ENCODE measurements at regions not wholly inside any gene's neighbourhood (a gene's known extent, or its start where the extent isn't known, plus 50 kb on each side); places are given as distances from the start of the nearest gene placed in this dataset.

GRCh38 chr12:3351731-3352130 is 139.3 kb upstream of the PRMT8 start:
- TF ChIP-seq NFRKB (IDR thresholded peaks at IDR 0.05) (no peak), FOXA1 (IDR thresholded peaks at IDR 0.05) (no peak), PKNOX1 (IDR thresholded peaks at IDR 0.05) (no peak), HDGF (IDR thresholded peaks at IDR 0.05; ENCODE audit: borderline replicate concordance) (no peak), SUZ12 (IDR thresholded peaks at IDR 0.05) (no peak), ZNF384 (IDR thresholded peaks at IDR 0.05) (no peak), ARNT (IDR thresholded peaks at IDR 0.05) (no peak), LEF1 (IDR thresholded peaks at IDR 0.05; ENCODE audit: borderline replicate concordance) (no peak), FOXK2 (IDR thresholded peaks at IDR 0.05) (no peak), BHLHE40 (IDR thresholded peaks at IDR 0.05; ENCODE audit: borderline replicate concordance) (no peak), CTBP1 (IDR thresholded peaks at IDR 0.05; ENCODE audit: borderline replicate concordance) (no peak), L3MBTL2 (conservative IDR thresholded peaks at IDR 0.05) (no peak), SP1 (IDR thresholded peaks at IDR 0.05) (no peak), ELF4 (IDR thresholded peaks at IDR 0.05) (no peak)
- ChIA-PET POLR2A (interaction anchor here (1.1 kb wide), 1 partner anchor 14 kb away, joined by 3 read pairs; no protein-coding TSS in a partner anchor), CTCF (interaction anchor here (0.6 kb wide), 1 partner anchor 371 kb away, joined by 3 read pairs; no protein-coding TSS in a partner anchor)
- no peak for DNase-seq (ENCODE audit: extremely low spot score)

GRCh38 chr12:3352230-3352629 is 138.8 kb upstream of the PRMT8 start:
- TF ChIP-seq PKNOX1 (IDR thresholded peaks at IDR 0.05) (no peak), LEF1 (IDR thresholded peaks at IDR 0.05; ENCODE audit: borderline replicate concordance) (no peak), HDGF (IDR thresholded peaks at IDR 0.05; ENCODE audit: borderline replicate concordance) (no peak), NFRKB (IDR thresholded peaks at IDR 0.05) (no peak), BHLHE40 (IDR thresholded peaks at IDR 0.05; ENCODE audit: borderline replicate concordance) (no peak), ARNT (IDR thresholded peaks at IDR 0.05) (no peak), FOXK2 (IDR thresholded peaks at IDR 0.05) (no peak), SP1 (IDR thresholded peaks at IDR 0.05) (no peak), FOXA1 (IDR thresholded peaks at IDR 0.05) (no peak), L3MBTL2 (conservative IDR thresholded peaks at IDR 0.05) (no peak), TARDBP (IDR thresholded peaks at IDR 0.05) (no peak), ELF4 (IDR thresholded peaks at IDR 0.05) (no peak), ZNF384 (IDR thresholded peaks at IDR 0.05) (no peak)
- DNase-seq (ENCODE audit: extremely low spot score), result no peak
- ChIA-PET POLR2A (interaction anchor here (1.1 kb wide), 1 partner anchor 13 kb away, joined by 3 read pairs; no protein-coding TSS in a partner anchor), CTCF (no interaction called here)

- no peak for DNase-seq (ENCODE audit: extremely low spot score)
- ChIA-PET CTCF (interaction anchor here (0.6 to 0.8 kb wide), 2 partner anchors 72 to 79 kb away, joined by 3 read pairs; no protein-coding TSS in a partner anchor), POLR2A (interaction anchor here (0.8 kb wide), 1 partner anchor 967 kb away, joined by 3 read pairs; no protein-coding TSS in a partner anchor)
- TF ChIP-seq SUZ12 (IDR thresholded peaks at IDR 0.05), result no peak
- no peak for TF ChIP-seq L3MBTL2 (conservative IDR thresholded peaks at IDR 0.05)
- TF ChIP-seq FOXK2 (IDR thresholded peaks at IDR 0.05), result no peak
- no peak for TF ChIP-seq ZNF384 (IDR thresholded peaks at IDR 0.05)
- no peak for TF ChIP-seq HDGF (IDR thresholded peaks at IDR 0.05; ENCODE audit: borderline replicate concordance)
- TF ChIP-seq ARNT (IDR thresholded peaks at IDR 0.05), result no peak
- TF ChIP-seq FOXA1 (IDR thresholded peaks at IDR 0.05), result no peak
- no peak for TF ChIP-seq LEF1 (IDR thresholded peaks at IDR 0.05; ENCODE audit: borderline replicate concordance)
Measured at GRCh38 chr12:3353621-3354020, 137.4 kb upstream of the PRMT8 start.

GRCh38 chr12:3354586-3354985 is 136.4 kb upstream of the PRMT8 start:
- POLR2A ChIA-PET, result interaction anchor here (1.0 kb wide), 1 partner anchor 11 kb away, joined by 3 read pairs; no protein-coding TSS in a partner anchor
- CTCF ChIA-PET, result no interaction called here
- TF ChIP-seq ARNT (IDR thresholded peaks at IDR 0.05), result no peak
- TF ChIP-seq CTBP1 (IDR thresholded peaks at IDR 0.05; ENCODE audit: borderline replicate concordance), result no peak
- no peak for TF ChIP-seq ELF4 (IDR thresholded peaks at IDR 0.05)
- TF ChIP-seq NFRKB (IDR thresholded peaks at IDR 0.05), result no peak
- no peak for TF ChIP-seq FOXM1 (IDR thresholded peaks at IDR 0.05; ENCODE audit: borderline replicate concordance)
- TF ChIP-seq SP1 (IDR thresholded peaks at IDR 0.05), result no peak
- no peak for TF ChIP-seq HDGF (IDR thresholded peaks at IDR 0.05; ENCODE audit: borderline replicate concordance)
- TF ChIP-seq BHLHE40 (IDR thresholded peaks at IDR 0.05; ENCODE audit: borderline replicate concordance), result no peak
- no peak for TF ChIP-seq FOXK2 (IDR thresholded peaks at IDR 0.05)
- TF ChIP-seq LEF1 (IDR thresholded peaks at IDR 0.05; ENCODE audit: borderline replicate concordance), result no peak
- no peak for TF ChIP-seq ZNF384 (IDR thresholded peaks at IDR 0.05)
- TF ChIP-seq SUZ12 (IDR thresholded peaks at IDR 0.05), result no peak
- TF ChIP-seq L3MBTL2 (conservative IDR thresholded peaks at IDR 0.05), result no peak
- no peak for TF ChIP-seq FOXA1 (IDR thresholded peaks at IDR 0.05)
- no peak for TF ChIP-seq TARDBP (IDR thresholded peaks at IDR 0.05)
- TF ChIP-seq PKNOX1 (IDR thresholded peaks at IDR 0.05), result no peak
- no peak for DNase-seq (ENCODE audit: extremely low spot score)

GRCh38 chr12:3355378-3355900 is 135.6 kb upstream of the PRMT8 start:
- TF ChIP-seq ZNF384 (IDR thresholded peaks at IDR 0.05), result no peak
- no peak for TF ChIP-seq ARNT (IDR thresholded peaks at IDR 0.05)
- no peak for TF ChIP-seq FOXK2 (IDR thresholded peaks at IDR 0.05)
- TF ChIP-seq HDGF (IDR thresholded peaks at IDR 0.05; ENCODE audit: borderline replicate concordance), result no peak
- no peak for TF ChIP-seq TARDBP (IDR thresholded peaks at IDR 0.05)
- ChIA-PET POLR2A (interaction anchor here (1.0 kb wide), 2 partner anchors 10 kb away, joined by 3 read pairs; no protein-coding TSS in a partner anchor), CTCF (no interaction called here)
- no peak for DNase-seq (ENCODE audit: extremely low spot score)

- TF ChIP-seq LEF1 (IDR thresholded peaks at IDR 0.05; ENCODE audit: borderline replicate concordance), result no peak
- TF ChIP-seq L3MBTL2 (conservative IDR thresholded peaks at IDR 0.05), result no peak
- no peak for TF ChIP-seq NFRKB (IDR thresholded peaks at IDR 0.05)
- TF ChIP-seq ZNF384 (IDR thresholded peaks at IDR 0.05), result no peak
- TF ChIP-seq PKNOX1 (IDR thresholded peaks at IDR 0.05), result no peak
- TF ChIP-seq CTBP1 (IDR thresholded peaks at IDR 0.05; ENCODE audit: borderline replicate concordance), result no peak
- TF ChIP-seq TARDBP (IDR thresholded peaks at IDR 0.05), result no peak
- no peak for TF ChIP-seq SUZ12 (IDR thresholded peaks at IDR 0.05)
- TF ChIP-seq FOXM1 (IDR thresholded peaks at IDR 0.05; ENCODE audit: borderline replicate concordance), result no peak
- no peak for TF ChIP-seq ARNT (IDR thresholded peaks at IDR 0.05)
- no peak for TF ChIP-seq FOXA1 (IDR thresholded peaks at IDR 0.05)
- TF ChIP-seq ELF4 (IDR thresholded peaks at IDR 0.05), result no peak
- no peak for TF ChIP-seq SP1 (IDR thresholded peaks at IDR 0.05)
- TF ChIP-seq HDGF (IDR thresholded peaks at IDR 0.05; ENCODE audit: borderline replicate concordance), result no peak
- TF ChIP-seq FOXK2 (IDR thresholded peaks at IDR 0.05), result no peak
- TF ChIP-seq BHLHE40 (IDR thresholded peaks at IDR 0.05; ENCODE audit: borderline replicate concordance), result no peak
- CTCF ChIA-PET, result no interaction called here
- POLR2A ChIA-PET, result no interaction called here
- no peak for DNase-seq (ENCODE audit: extremely low spot score)
Measured at GRCh38 chr12:3357950-3358525, 133.0 kb upstream of the PRMT8 start.

Data from HEK293T (cell line).